ENCODE measurements at regions not wholly inside any gene's neighbourhood (a gene's known extent, or its start where the extent isn't known, plus 50 kb on each side); places are given as distances from the start of the nearest gene placed in this dataset.

DNA sequence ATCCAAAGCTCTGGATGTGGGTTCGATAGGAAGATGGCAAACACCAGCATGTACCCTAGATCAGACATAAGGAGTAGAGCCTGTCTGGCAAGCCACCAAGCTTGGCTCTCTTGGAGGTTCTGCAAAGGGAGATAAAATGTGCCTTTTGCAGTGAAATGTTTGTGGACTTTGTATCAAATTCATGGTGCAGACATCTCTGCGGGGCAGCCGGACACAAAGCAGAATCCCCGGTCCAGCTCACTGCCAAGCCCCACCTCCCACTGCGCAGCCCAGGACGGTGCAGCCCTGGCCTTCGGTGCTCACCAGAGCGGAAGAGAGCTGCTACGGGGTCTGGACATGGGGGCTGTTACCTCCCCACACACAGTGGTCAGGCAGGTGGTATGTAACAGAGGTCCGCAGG is 333.6 kb upstream of the JARID2 start:
- intact Hi-C loops (cut with micrococcal nuclease), result no loop called here
- H3K27me3 ChIP-seq (ENCODE audit: low read depth), result no peaks in the 10 kb centered on the region
- no peak overlapping the region for H3K27ac ChIP-seq (replicated peaks)
- TF ChIP-seq, protein P1, sequence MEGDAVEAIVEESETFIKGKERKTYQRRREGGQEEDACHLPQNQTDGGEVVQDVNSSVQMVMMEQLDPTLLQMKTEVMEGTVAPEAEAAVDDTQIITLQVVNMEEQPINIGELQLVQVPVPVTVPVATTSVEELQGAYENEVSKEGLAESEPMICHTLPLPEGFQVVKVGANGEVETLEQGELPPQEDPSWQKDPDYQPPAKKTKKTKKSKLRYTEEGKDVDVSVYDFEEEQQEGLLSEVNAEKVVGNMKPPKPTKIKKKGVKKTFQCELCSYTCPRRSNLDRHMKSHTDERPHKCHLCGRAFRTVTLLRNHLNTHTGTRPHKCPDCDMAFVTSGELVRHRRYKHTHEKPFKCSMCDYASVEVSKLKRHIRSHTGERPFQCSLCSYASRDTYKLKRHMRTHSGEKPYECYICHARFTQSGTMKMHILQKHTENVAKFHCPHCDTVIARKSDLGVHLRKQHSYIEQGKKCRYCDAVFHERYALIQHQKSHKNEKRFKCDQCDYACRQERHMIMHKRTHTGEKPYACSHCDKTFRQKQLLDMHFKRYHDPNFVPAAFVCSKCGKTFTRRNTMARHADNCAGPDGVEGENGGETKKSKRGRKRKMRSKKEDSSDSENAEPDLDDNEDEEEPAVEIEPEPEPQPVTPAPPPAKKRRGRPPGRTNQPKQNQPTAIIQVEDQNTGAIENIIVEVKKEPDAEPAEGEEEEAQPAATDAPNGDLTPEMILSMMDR (IDR thresholded peaks at IDR 0.05; ENCODE audit: borderline replicate concordance), result no peak
- DNase-seq, result no peak
- H3K36me3 ChIP-seq, result no peaks in the 10 kb centered on the region
- H3K4me3 ChIP-seq, result no peak overlapping the region
- H3K9me3 ChIP-seq (replicated peaks), result no peaks in the 10 kb centered on the region
- H3K4me1 ChIP-seq, result no peaks in the 10 kb centered on the region

DNA sequence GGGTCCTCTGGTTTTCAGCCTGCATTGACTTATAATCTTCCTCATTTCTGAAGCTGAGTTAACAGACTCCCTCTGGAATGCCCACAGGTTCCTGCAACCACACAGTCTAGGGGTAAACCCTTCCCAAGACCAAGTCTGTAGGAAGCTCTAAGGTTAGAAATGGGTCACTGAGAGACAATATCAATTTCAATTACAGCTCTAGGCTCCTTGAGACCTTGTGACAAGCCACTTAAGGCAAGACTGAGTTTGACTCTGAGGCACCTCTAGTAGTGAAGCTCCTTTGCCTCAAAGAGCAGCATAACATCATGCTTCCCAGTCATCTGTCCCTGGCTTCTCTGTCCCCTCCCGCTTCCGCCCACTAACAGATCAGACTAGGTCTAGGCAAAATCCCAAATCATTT is 333.2 kb upstream of the JARID2 start:
- Histone ChIP-seq H3K4me1 (no peaks in the 10 kb centered on the region), H3K27ac (replicated peaks) (no peak overlapping the region), H3K27me3 (ENCODE audit: low read depth) (no peaks in the 10 kb centered on the region), H3K36me3 (no peaks in the 10 kb centered on the region), H3K4me3 (no peak overlapping the region), H3K9me3 (replicated peaks) (no peaks in the 10 kb centered on the region)
- intact Hi-C loops (cut with micrococcal nuclease), result no loop called here
- TF ChIP-seq, protein P1 (IDR thresholded peaks at IDR 0.05; ENCODE audit: borderline replicate concordance), result no peak
- no peak for DNase-seq

DNA sequence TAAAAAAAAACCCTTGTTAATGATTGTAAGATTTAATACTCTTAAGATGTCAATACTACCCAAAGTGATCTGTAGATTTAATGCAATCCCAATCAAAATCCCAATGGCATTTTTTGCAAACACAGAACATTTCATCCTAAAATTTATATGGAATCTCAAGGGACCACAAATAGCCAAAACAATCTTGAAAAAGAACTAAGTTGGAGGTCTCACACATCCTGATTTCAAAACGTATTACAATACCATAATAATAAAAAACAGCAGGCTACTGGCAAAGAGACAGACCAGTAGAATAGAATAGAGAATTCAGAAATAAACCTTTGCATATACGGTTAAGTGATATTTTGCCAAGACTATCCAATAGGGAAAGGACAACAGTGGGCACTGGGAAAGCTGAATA is 331.9 kb upstream of the JARID2 start:
- DNase-seq, result no peak
- intact Hi-C loops (cut with micrococcal nuclease), result no loop called here
- H3K36me3 ChIP-seq, result no peaks in the 10 kb centered on the region
- TF ChIP-seq, protein P1 (IDR thresholded peaks at IDR 0.05; ENCODE audit: borderline replicate concordance), result no peak
- no peaks in the 10 kb centered on the region for H3K4me1 ChIP-seq
- no peak overlapping the region for H3K27ac ChIP-seq (replicated peaks)
- H3K9me3 ChIP-seq (replicated peaks), result no peaks in the 10 kb centered on the region
- no peaks in the 10 kb centered on the region for H3K27me3 ChIP-seq (ENCODE audit: low read depth)
- H3K4me3 ChIP-seq, result no peak overlapping the region

- intact Hi-C loops (cut with micrococcal nuclease), result no loop called here
- Histone ChIP-seq H3K27ac (replicated peaks) (no peak overlapping the region), H3K9me3 (replicated peaks) (no peaks in the 10 kb centered on the region), H3K27me3 (ENCODE audit: low read depth) (no peaks in the 10 kb centered on the region), H3K4me3 (no peak overlapping the region), H3K4me1 (peaks cover 8% of the 10 kb centered on the region), H3K36me3 (no peaks in the 10 kb centered on the region)
- TF ChIP-seq, protein P1 (IDR thresholded peaks at IDR 0.05; ENCODE audit: borderline replicate concordance), result no peak
- DNase-seq, result no peak
Observed at GRCh38 chr6:14915888-14916832, 329.7 kb upstream of the JARID2 start.

GRCh38 chr6:14917109-14917910 is 328.6 kb upstream of the JARID2 start:
- DNase-seq, result no peak
- Histone ChIP-seq H3K9me3 (replicated peaks) (no peaks in the 10 kb centered on the region), H3K27me3 (ENCODE audit: low read depth) (no peaks in the 10 kb centered on the region), H3K4me3 (no peak overlapping the region), H3K27ac (replicated peaks) (no peak overlapping the region), H3K36me3 (no peaks in the 10 kb centered on the region), H3K4me1 (peaks cover 13% of the 10 kb centered on the region)
- intact Hi-C loops (cut with micrococcal nuclease), result no loop called here
- TF ChIP-seq, protein P1 (IDR thresholded peaks at IDR 0.05; ENCODE audit: borderline replicate concordance), result no peak
